GM23248 (cell line): ENCODE measurements at regions not wholly inside any gene's neighbourhood (a gene's known extent, or its start where the extent isn't known, plus 50 kb on each side); places are given as distances from the start of the nearest gene placed in this dataset.
A peak's percentile ranks its signal among the peaks of the same experiment; 100 is the strongest.

Source experiments
- DNase-seq: peaks from one replicate; pipeline ENCODE4 v3.0.0-alpha.2; 2015
- H2AFZ ChIP-seq: fragments of 200-600 bp; sonication (generic); 2 replicates; pipeline ENCODE4 v1.6.1; 2016; ENCODE audit warnings: antibody characterized with exemption
- H3F3A ChIP-seq: fragments of 200-600 bp; sonication (generic); 2 replicates; pipeline ENCODE4 v1.6.1; 2016; ENCODE audit warnings: mild to moderate bottlenecking, antibody characterized with exemption, mixed run types; ENCODE audit not compliant: insufficient read depth
- H3K27ac ChIP-seq: fragments of 200-600 bp; sonication (generic); 2 replicates; pipeline ENCODE4 v1.5.1; 2016; ENCODE audit warnings: mild to moderate bottlenecking
- H3K27me3 ChIP-seq: fragments of 200-600 bp; sonication (generic); replicated peaks from 2 replicates; pipeline ENCODE4 v1.6.1; 2016; ENCODE audit warnings: mild to moderate bottlenecking; ENCODE audit not compliant: insufficient read depth
- H3K36me3 ChIP-seq: fragments of 200-600 bp; sonication (generic); 2 replicates; pipeline ENCODE4 v1.6.1; 2016; ENCODE audit warnings: low read depth, mild to moderate bottlenecking
- H3K4me1 ChIP-seq: fragments of 200-600 bp; sonication (generic); 2 replicates; pipeline ENCODE4 v1.6.1; 2016; ENCODE audit warnings: mild to moderate bottlenecking; ENCODE audit not compliant: insufficient read depth
- H3K4me2 ChIP-seq: fragments of 200-600 bp; sonication (generic); one replicate; pipeline ENCODE4 v1.6.1; 2016; ENCODE audit warnings: mild to moderate bottlenecking; ENCODE audit not compliant: unreplicated experiment
- H3K4me3 ChIP-seq: fragments of 200-600 bp; sonication (generic); 2 replicates; pipeline ENCODE4 v1.5.1; 2016; ENCODE audit warnings: mild to moderate bottlenecking
- H3K79me2 ChIP-seq: fragments of 200-600 bp; sonication (generic); 2 replicates; pipeline ENCODE4 v1.6.1; 2016; ENCODE audit warnings: mild to moderate bottlenecking; ENCODE audit not compliant: insufficient read depth
- H3K9ac ChIP-seq: fragments of 200-600 bp; sonication (generic); 2 replicates; pipeline ENCODE4 v1.6.1; 2016; ENCODE audit warnings: mild to moderate bottlenecking
- H3K9me2 ChIP-seq: fragments of 200-600 bp; sonication (generic); 2 replicates; pipeline ENCODE4 v1.6.1; 2016; ENCODE audit warnings: mixed run types, mild to moderate bottlenecking, moderate library complexity; ENCODE audit not compliant: insufficient read depth
- H3K9me3 ChIP-seq: fragments of 200-600 bp; sonication (generic); one replicate; pipeline ENCODE4 v1.6.1; 2017; ENCODE audit warnings: low read depth
- H4K20me1 ChIP-seq: fragments of 200-600 bp; sonication (generic); 2 replicates; pipeline ENCODE4 v1.6.0; 2016; ENCODE audit not compliant: insufficient read depth
- EZH2 ChIP-seq: fragments of 200-600 bp; sonication (generic); IDR thresholded peaks from 2 replicates; pipeline ENCODE4 v1.6.1; 2018; ENCODE audit warnings: antibody characterized with exemption, mild to moderate bottlenecking; ENCODE audit not compliant: insufficient read depth, poor library complexity, severe bottlenecking
- EZH2phosphoT487 ChIP-seq: fragments of 200-600 bp; sonication (generic); IDR thresholded peaks from 2 replicates; pipeline ENCODE4 v1.6.1; 2018; ENCODE audit warnings: antibody characterized with exemption, moderate library complexity, mild to moderate bottlenecking, low read depth; ENCODE audit not compliant: insufficient read depth
- WGBS, 2 experiments: methylation state at CpG; one replicate each; pipeline ENCODE4 v1.1.6; 2015 to 2017; ENCODE audit warnings: low lambda C conversion rate in 2 of 2, low coverage in 1 of 2; ENCODE audit errors: missing lambda C conversion rate in 2 of 2; 5-methylcytosine and 5-hydroxymethylcytosine counted together
- in situ Hi-C: fragments of 300-500 bp; cut with MboI; formaldehyde crosslinking; loops from 2 replicates; pipeline ENCODE4 v1.15.0; 2020

- Histone ChIP-seq H2AFZ (no peak overlapping the region), H3K4me1 (no peaks in the 10 kb centered on the region), H4K20me1 (no peaks in the 10 kb centered on the region), H3K79me2 (no peaks in the 10 kb centered on the region), H3K9me2 (no peaks in the 10 kb centered on the region), H3K27ac (no peak overlapping the region), H3F3A (no peaks in the 10 kb centered on the region), H3K36me3 (no peaks in the 10 kb centered on the region), H3K9ac (no peak overlapping the region), H3K27me3 (no peaks in the 10 kb centered on the region), H3K4me2 (no peak overlapping the region), H3K4me3 (no peak overlapping the region), H3K9me3 (no peaks in the 10 kb centered on the region)
- TF ChIP-seq EZH2phosphoT487 (no peak), EZH2 (no peak)
- 7 to 14% methylated on average over 2 of the region's 2 CpGs for WGBS, 2 experiments
- no peak for DNase-seq
- in situ Hi-C loops, result no loop called here
Observed at GRCh38 chr14:40623643-40624042, 983.0 kb upstream of the LRFN5 start.

GRCh38 chr14:40618225-40618898 is 988.3 kb upstream of the LRFN5 start:
- H3K79me2 ChIP-seq, result no peaks in the 10 kb centered on the region
- in situ Hi-C loops, result no loop called here
- WGBS, 2 experiments, result 0 to 2% methylated on average over 3 of the region's 3 CpGs

GRCh38 chr14:40616579-40616978 is 990.1 kb upstream of the LRFN5 start:
- Histone ChIP-seq H3K9me3 (no peaks in the 10 kb centered on the region), H3K4me3 (no peak overlapping the region), H3K9ac (no peak overlapping the region), H3K9me2 (no peaks in the 10 kb centered on the region), H3K4me2 (no peak overlapping the region), H4K20me1 (no peaks in the 10 kb centered on the region), H3K27ac (no peak overlapping the region), H3K36me3 (no peaks in the 10 kb centered on the region), H2AFZ (no peak overlapping the region), H3K4me1 (no peaks in the 10 kb centered on the region), H3K27me3 (no peaks in the 10 kb centered on the region), H3F3A (no peaks in the 10 kb centered on the region), H3K79me2 (no peaks in the 10 kb centered on the region)
- WGBS, 2 experiments, result 17% methylated on average over 3 of the region's 3 CpGs
- in situ Hi-C loops, result no loop called here
- TF ChIP-seq EZH2, result no peak
- TF ChIP-seq EZH2phosphoT487, result no peak
- DNase-seq, result no peak

More at GRCh38 chr14:40618225-40618898, 988.3 kb upstream of the LRFN5 start:
- no peak for TF ChIP-seq EZH2
- no peak for TF ChIP-seq EZH2phosphoT487
- H3K27ac ChIP-seq, result no peak overlapping the region
- H3K9me3 ChIP-seq, result no peaks in the 10 kb centered on the region
- H3K27me3 ChIP-seq, result no peaks in the 10 kb centered on the region
- no peaks in the 10 kb centered on the region for H4K20me1 ChIP-seq
- no peak overlapping the region for H3K9ac ChIP-seq
- H3K4me1 ChIP-seq, result no peaks in the 10 kb centered on the region
- no peak for DNase-seq
- no peak overlapping the region for H2AFZ ChIP-seq
- no peaks in the 10 kb centered on the region for H3K36me3 ChIP-seq
- H3K9me2 ChIP-seq, result no peaks in the 10 kb centered on the region
- H3K4me2 ChIP-seq, result no peak overlapping the region
- H3K4me3 ChIP-seq, result no peak overlapping the region
- no peaks in the 10 kb centered on the region for H3F3A ChIP-seq

- Histone ChIP-seq H3K27me3 (no peaks in the 10 kb centered on the region), H2AFZ (no peak overlapping the region), H3K4me3 (no peak overlapping the region), H3K4me1 (no peaks in the 10 kb centered on the region), H3K79me2 (no peaks in the 10 kb centered on the region), H3K4me2 (no peak overlapping the region), H4K20me1 (no peaks in the 10 kb centered on the region), H3K9ac (no peak overlapping the region), H3K27ac (no peak overlapping the region), H3K9me3 (no peaks in the 10 kb centered on the region), H3K9me2 (no peaks in the 10 kb centered on the region), H3K36me3 (no peaks in the 10 kb centered on the region), H3F3A (no peaks in the 10 kb centered on the region)
- TF ChIP-seq EZH2phosphoT487 (no peak), EZH2 (no peak)
- in situ Hi-C loops, result no loop called here
- no peak for DNase-seq
Observed at GRCh38 chr14:40601063-40601462, 1005.6 kb upstream of the LRFN5 start.

GRCh38 chr14:40599725-40600124 is 1007.0 kb upstream of the LRFN5 start:
- H3K4me3 ChIP-seq, result no peak overlapping the region
- no peaks in the 10 kb centered on the region for H3K4me1 ChIP-seq
- in situ Hi-C loops, result no loop called here
- H3K36me3 ChIP-seq, result no peaks in the 10 kb centered on the region
- no peaks in the 10 kb centered on the region for H4K20me1 ChIP-seq
- H3K9ac ChIP-seq, result no peak overlapping the region
- no peaks in the 10 kb centered on the region for H3K9me2 ChIP-seq
- H3K79me2 ChIP-seq, result no peaks in the 10 kb centered on the region
- H3K9me3 ChIP-seq, result no peaks in the 10 kb centered on the region
- no peak overlapping the region for H3K27ac ChIP-seq
- peak; percentile 2 for DNase-seq
- H3K27me3 ChIP-seq, result no peaks in the 10 kb centered on the region
- no peaks in the 10 kb centered on the region for H3F3A ChIP-seq
- TF ChIP-seq EZH2, result no peak
- TF ChIP-seq EZH2phosphoT487, result no peak
- H3K4me2 ChIP-seq, result no peak overlapping the region
- H2AFZ ChIP-seq, result no peak overlapping the region
